NCI-H2107 (cell line): ENCODE measurements at regions not wholly inside any gene's neighbourhood (a gene's known extent, or its start where the extent isn't known, plus 50 kb on each side); places are given as distances from the start of the nearest gene placed in this dataset.

Source experiments
- DNase-seq: peaks from one replicate; lab custom pipeline; 2025; lab: John Stamatoyannopoulos, UW

- DNase-seq = no peak
These were observed 263.3 kb downstream of the ICE1 start for GRCh38 chr5:5685737-5686136.

- DNase-seq = no peak
These were observed 260.7 kb downstream of the ICE1 start for GRCh38 chr5:5683174-5683573.

- DNase-seq = no peak
These were observed 256.4 kb downstream of the ICE1 start for GRCh38 chr5:5678909-5679308.

- no peak for DNase-seq
These were observed 255.3 kb downstream of the ICE1 start for GRCh38 chr5:5677738-5678137.

GRCh38 chr5:5676218-5676617, 253.7 kb downstream of the ICE1 start:
- DNase-seq = no peak

- no peak for DNase-seq
These were observed 253.0 kb downstream of the ICE1 start for GRCh38 chr5:5675511-5675910.

GRCh38 chr5:5671823-5672222, 249.3 kb downstream of the ICE1 start:
- DNase-seq = no peak

GRCh38 chr5:5667136-5667554, 244.7 kb downstream of the ICE1 start:
- DNase-seq = no peak

GRCh38 chr5:5666369-5666768, 243.9 kb downstream of the ICE1 start:
- no peak for DNase-seq

- no peak for DNase-seq
These were observed 243.5 kb downstream of the ICE1 start for GRCh38 chr5:5666076-5666365.

GRCh38 chr5:5665225-5666075, 243.0 kb downstream of the ICE1 start:
- no peak for DNase-seq

- no peak for DNase-seq
These were observed 236.5 kb downstream of the ICE1 start for GRCh38 chr5:5658889-5659465.

- DNase-seq = no peak
These were observed 235.7 kb downstream of the ICE1 start for GRCh38 chr5:5658226-5658625.

- DNase-seq = no peak
These were observed 229.7 kb downstream of the ICE1 start for GRCh38 chr5:5652181-5652580.

- no peak for DNase-seq
These were observed 228.5 kb downstream of the ICE1 start for GRCh38 chr5:5650949-5651348.

GRCh38 chr5:5650242-5650641, 227.8 kb downstream of the ICE1 start:
- DNase-seq = no peak

GRCh38 chr5:5649641-5650040, 227.2 kb downstream of the ICE1 start:
- DNase-seq = no peak

GRCh38 chr5:5648694-5649093, 226.2 kb downstream of the ICE1 start:
- no peak for DNase-seq

GRCh38 chr5:5645891-5646290, 223.4 kb downstream of the ICE1 start:
- DNase-seq = no peak

- DNase-seq = no peak
These were observed 222.7 kb downstream of the ICE1 start for GRCh38 chr5:5645198-5645597.

- DNase-seq = no peak
These were observed 221.8 kb downstream of the ICE1 start for GRCh38 chr5:5644249-5644648.

GRCh38 chr5:5643481-5643880, 221.0 kb downstream of the ICE1 start:
- no peak for DNase-seq

- no peak for DNase-seq
These were observed 215.7 kb downstream of the ICE1 start for GRCh38 chr5:5638211-5638610.

- no peak for DNase-seq
These were observed 214.7 kb downstream of the ICE1 start for GRCh38 chr5:5637173-5637572.
